GM12878 (cell line): ENCODE measurements at regions not wholly inside any gene's neighbourhood (a gene's known extent, or its start where the extent isn't known, plus 50 kb on each side); places are given as distances from the start of the nearest gene placed in this dataset.

Source experiments
- ATAC-seq: fragments of 200-7000 bp; cut with Tn5 transposase; 3 replicates; pipeline ENCODE4 v1.9.1; 2020; ENCODE audit warnings: mild to moderate bottlenecking, moderate library complexity
- BruUV-seq: library from RNA; stranded (reverse); fragments of 400-500 nt; replicated peaks from 2 replicates; lab custom pipeline; 2021; lab: Mats Ljungman, UMichigan
- CTCF ChIA-PET: fragments of 300-600 bp; sonication (Branson Sonifier 250); formaldehyde crosslinking; extraction: SDS; loops from one replicate; lab custom pipeline; 2021; ENCODE audit warnings: inconsistent platforms; lab: Yijun Ruan, JAX
- POLR2A ChIA-PET: fragments of 350-600 bp; formaldehyde crosslinking; extraction: SDS; loops from one replicate; lab custom pipeline; 2021; ENCODE audit warnings: inconsistent platforms; lab: Charles Lee
- RAD21 ChIA-PET: fragments of 300-600 bp; sonication (Branson Sonifier 250); formaldehyde crosslinking; loops from one replicate; lab custom pipeline; 2023; ENCODE audit warnings: antibody characterized with exemption; ENCODE audit not compliant: unreplicated experiment; lab: Charles Lee
- SMC1A ChIA-PET: fragments of 300-600 bp; sonication (Branson Sonifier 250); formaldehyde crosslinking; loops from one replicate; lab custom pipeline; 2023; ENCODE audit not compliant: unreplicated experiment, uncharacterized antibody; lab: Charles Lee
- DNase-seq: peaks from one replicate; pipeline ENCODE4 v3.0.0-alpha.2; 2011; ENCODE audit warnings: low read depth, low spot score
- FAIRE-seq: peaks from 3 replicates; lab custom pipeline; 2011; peaks lifted over from hg19 to GRCh38; lab: Jason Lieb, UNC
- H2AFZ ChIP-seq: 2 replicates; pipeline ENCODE4 v1.6.0; 2011; ENCODE audit warnings: low read depth, low read length, control low read depth; ENCODE audit not compliant: control insufficient read depth
- H3K27ac ChIP-seq: 2 replicates; pipeline ENCODE4 v1.5.1; 2011; ENCODE audit warnings: control low read depth; ENCODE audit not compliant: control insufficient read depth, insufficient read depth
- H3K27me3 ChIP-seq, 2 experiments: replicated peaks in 1 of 2; 2 replicates each; pipeline versions ENCODE4 v1.6.0 to v1.6.1; 2011; ENCODE audit warnings: low read length in 1 of 2; ENCODE audit not compliant: control insufficient read depth in 2 of 2, insufficient read depth in 2 of 2
- H3K36me3 ChIP-seq, 2 experiments: 2 replicates each; pipeline ENCODE4 v1.5.1; 2011; ENCODE audit warnings: low read length in 1 of 2; ENCODE audit not compliant: control insufficient read depth in 2 of 2, insufficient read depth in 2 of 2
- H3K4me1 ChIP-seq: 2 replicates; pipeline ENCODE4 v1.6.1; 2011; ENCODE audit warnings: mild to moderate bottlenecking, low read length, moderate library complexity, mixed read lengths; ENCODE audit not compliant: control insufficient read depth, insufficient read depth
- H3K4me2 ChIP-seq: 2 replicates; pipeline ENCODE4 v1.6.0; 2011; ENCODE audit warnings: control low read depth; ENCODE audit not compliant: control insufficient read depth, insufficient read depth
- H3K4me3 ChIP-seq: fragments of 200-600 bp; sonication (generic); 2 replicates; pipeline ENCODE4 v1.5.1; 2016
- H3K79me2 ChIP-seq: 2 replicates; pipeline ENCODE4 v1.6.0; 2011; ENCODE audit warnings: low read length; ENCODE audit not compliant: control insufficient read depth, insufficient read depth
- H3K9ac ChIP-seq: 2 replicates; pipeline ENCODE4 v1.8.0; 2011; ENCODE audit warnings: low read length, control low read depth, mixed read lengths; ENCODE audit not compliant: control insufficient read depth, insufficient read depth
- H3K9me3 ChIP-seq: replicated peaks from 3 replicates; pipeline ENCODE4 v1.5.1; 2011; ENCODE audit warnings: mild to moderate bottlenecking, low read length; ENCODE audit not compliant: control insufficient read depth, insufficient read depth
- H4K20me1 ChIP-seq: 2 replicates; pipeline ENCODE4 v1.6.0; 2011; ENCODE audit not compliant: control insufficient read depth, insufficient read depth
- ASH2L ChIP-seq: fragments of 300-600, 200-600 bp; sonication (generic); IDR thresholded peaks from 2 replicates; pipeline ENCODE4 v1.6.1; 2017; ENCODE audit warnings: low read depth, mild to moderate bottlenecking, borderline replicate concordance
- CHD4 ChIP-seq: fragments of 200-600 bp; sonication (generic); IDR thresholded peaks from 2 replicates; pipeline ENCODE4 v1.6.1; 2016; ENCODE audit warnings: mild to moderate bottlenecking
- EED ChIP-seq: sonication (generic); IDR thresholded peaks from 2 replicates; pipeline ENCODE4 v1.6.1; 2016; ENCODE audit warnings: antibody characterized with exemption, low read depth
- EP300 ChIP-seq, 2 experiments: fragments of 150-350 bp in 1 of 2; IDR thresholded peaks; 2 replicates each; pipeline ENCODE4 v1.6.1; 2011 to 2012; ENCODE audit warnings: low read depth in 2 of 2, low read length in 2 of 2, borderline replicate concordance in 1 of 2, improper control_type of control experiment in 1 of 2, inconsistent platforms in 1 of 2; ENCODE audit not compliant: control insufficient read depth in 1 of 2
- IRF3 ChIP-seq: fragments of 450-650 bp; IDR thresholded peaks from 2 replicates; pipeline ENCODE4 v1.6.1; 2014; ENCODE audit warnings: mild to moderate bottlenecking
- KAT2A ChIP-seq: conservative IDR thresholded peaks from 2 replicates; pipeline ENCODE4 v1.6.1; 2011; ENCODE audit warnings: low read depth, low read length; ENCODE audit not compliant: control insufficient read depth
- LARP7 ChIP-seq: fragments of 450-650 bp; IDR thresholded peaks from 2 replicates; pipeline ENCODE4 v1.6.1; 2017; ENCODE audit warnings: mild to moderate bottlenecking
- NBN ChIP-seq: fragments of 450-650 bp; IDR thresholded peaks from 2 replicates; pipeline ENCODE4 v1.6.1; 2016
- NR2F1 ChIP-seq: fragments of 450-650 bp; conservative IDR thresholded peaks from 2 replicates; pipeline ENCODE4 v1.6.1; 2017; ENCODE audit warnings: mild to moderate bottlenecking
- POLR2A ChIP-seq: IDR thresholded peaks from 2 replicates; pipeline ENCODE4 v1.6.1; 2011; ENCODE audit warnings: low read depth, mild to moderate bottlenecking, low read length
- RAD51 ChIP-seq: fragments of 450-650 bp; IDR thresholded peaks from 2 replicates; pipeline ENCODE4 v1.6.1; 2016; ENCODE audit warnings: moderate library complexity, mild to moderate bottlenecking, inconsistent platforms
- RBBP5 ChIP-seq: fragments of 200-600 bp; sonication (generic); conservative IDR thresholded peaks from 2 replicates; pipeline ENCODE4 v1.6.1; 2016
- RELB ChIP-seq: fragments of 450-650 bp; IDR thresholded peaks from 2 replicates; pipeline ENCODE4 v1.6.1; 2017; ENCODE audit warnings: low read depth, mild to moderate bottlenecking, moderate library complexity
- SMC3 ChIP-seq: IDR thresholded peaks from 2 replicates; pipeline ENCODE4 v1.6.1; 2011; ENCODE audit warnings: low read length, improper control_type of control experiment, borderline replicate concordance
- SPI1 ChIP-seq: IDR thresholded peaks from 2 replicates; pipeline ENCODE4 v1.6.1; 2011; ENCODE audit warnings: low read depth, mild to moderate bottlenecking, low read length, moderate library complexity, borderline replicate concordance; ENCODE audit not compliant: insufficient read depth
- TAF1 ChIP-seq: IDR thresholded peaks from 2 replicates; pipeline ENCODE4 v1.6.1; 2011; ENCODE audit warnings: mild to moderate bottlenecking, low read depth, low read length, borderline replicate concordance
- TCF7 ChIP-seq: IDR thresholded peaks from 2 replicates; pipeline ENCODE4 v1.6.1; 2014; ENCODE audit warnings: antibody characterized with exemption, borderline replicate concordance
- ZNF384 ChIP-seq: IDR thresholded peaks from 2 replicates; pipeline ENCODE4 v1.6.1; 2012; ENCODE audit warnings: low read depth, mild to moderate bottlenecking, low read length, improper control_type of control experiment, borderline replicate concordance
- ZNF592 ChIP-seq: fragments of 450-650 bp; IDR thresholded peaks from 2 replicates; pipeline ENCODE4 v1.6.1; 2017; ENCODE audit warnings: mild to moderate bottlenecking, moderate library complexity
- WGBS: methylation state at CpG from one replicate; pipeline ENCODE4 v1.1.6; 2016; ENCODE audit warnings: low lambda C conversion rate; ENCODE audit not compliant: insufficient replicate concordance, insufficient coverage; ENCODE audit errors: missing lambda C conversion rate; 5-methylcytosine and 5-hydroxymethylcytosine counted together
- in situ Hi-C: fragments of 300-500 bp; cut with MboI; formaldehyde crosslinking; loops from 9 replicates; pipeline ENCODE4 v1.14.3; 2018; ENCODE audit warnings: mixed read lengths
- intact Hi-C: fragments of 100-400 bp; cut with micrococcal nuclease; formaldehyde crosslinking; loops from one replicate; pipeline ENCODE4 v1.14.2; 2022; ENCODE audit not compliant: unreplicated experiment

- Histone ChIP-seq H3K79me2 (no peaks in the 10 kb centered on the region), H3K4me3 (no peak overlapping the region), H3K4me1 (peaks cover 20% of the 10 kb centered on the region), H3K9ac (no peak overlapping the region), H3K27ac (no peak overlapping the region), H4K20me1 (no peaks in the 10 kb centered on the region), H3K27me3 (no peaks in the 10 kb centered on the region), H3K36me3 (no peaks in the 10 kb centered on the region), H2AFZ (no peak overlapping the region), H3K4me2 (peak overlapping the region; percentile 66), H3K9me3 (no peaks in the 10 kb centered on the region)
- DNase-seq (no peak), ATAC-seq (peak; percentile 25), FAIRE-seq (no peak)
- ChIA-PET RAD21 (interaction anchor here (1.5 to 3.1 kb wide), 6 partner anchors 10 to 180 kb away, joined by 3 to 21 read pairs (median 8); partner anchors contain the start of gene UBL3), POLR2A (no interaction called here), SMC1A (interaction anchor here (0.9 to 4.2 kb wide), 5 partner anchors 9 to 163 kb away, joined by 3 to 23 read pairs (median 5); no protein-coding TSS in a partner anchor), CTCF (interaction anchor here (1.4 to 9.2 kb wide), 4 partner anchors 11 to 178 kb away, joined by 5 to 94 read pairs (median 39); no protein-coding TSS in a partner anchor)
- WGBS: 14% methylated on average over 7 of the region's 7 CpGs
- no TSS peak for BruUV-seq
- no peak for TF ChIP-seq EP300 (IDR thresholded peaks at IDR 0.05; ENCODE audit: borderline replicate concordance in 1 of 2, control insufficient read depth in 1 of 2, low read depth in 2 of 2, low read length in 2 of 2)
- no peak for TF ChIP-seq ASH2L
- TF ChIP-seq ZNF592: no peak
- TF ChIP-seq CHD4: no peak
- TF ChIP-seq RAD51: no peak
- TF ChIP-seq RBBP5: no peak
- no peak for TF ChIP-seq NBN
- no peak for TF ChIP-seq TAF1
- no peak for TF ChIP-seq EED
- no peak for TF ChIP-seq RELB
- TF ChIP-seq LARP7: no peak
- no peak for TF ChIP-seq TCF7
- TF ChIP-seq KAT2A: no peak
- no peak for TF ChIP-seq SPI1
- TF ChIP-seq NR2F1: no peak
- no peak for TF ChIP-seq IRF3
- TF ChIP-seq SMC3: no peak
- TF ChIP-seq POLR2A: no peak
- no peak for TF ChIP-seq ZNF384
- intact Hi-C loops (loop anchor here (5.0 kb wide), 2 partner anchors 87 to 162 kb away; no protein-coding TSS in a partner anchor), in situ Hi-C loops (no loop called here)
These were observed 84.3 kb upstream of the UBL3 start for GRCh38 chr13:29934531-29935308.
